Upper lobe of left lung (tissue), 4 donors: ENCODE measurements at regions not wholly inside any gene's neighbourhood (a gene's known extent, or its start where the extent isn't known, plus 50 kb on each side); places are given as distances from the start of the nearest gene placed in this dataset.
"Not testable (repeated sequence)": the region's sequence is repeated elsewhere in the genome, so short reads cannot be mapped to it uniquely, and the experiment has no call there.

Experiments
- POLR2A ChIP-seq, 4 donors: fragments of 450-650 bp; IDR thresholded peaks; one replicate each; pipeline ENCODE4 v1.5.1; 2016 to 2017; ENCODE audit warnings: antibody characterized with exemption in 4 of 4, mild to moderate bottlenecking in 2 of 4
- POLR2AphosphoS5 ChIP-seq, 2 donors: sonication (generic); formaldehyde crosslinking; IDR thresholded peaks; one replicate each; pipeline ENCODE4 v1.5.1; 2017; ENCODE audit warnings: antibody characterized with exemption in 2 of 2
- TF ChIP-seq, protein P1 (sequence below), 6 experiments: fragments of 450-650 bp in 4 of 6; fragments of 200-600 bp in 2 of 6; sonication (generic) in 2 of 6; IDR thresholded peaks; one replicate each; pipeline ENCODE4 v1.5.1; 2016 to 2019; ENCODE audit warnings: antibody characterized with exemption in 6 of 6

- TF ChIP-seq, protein P1, sequence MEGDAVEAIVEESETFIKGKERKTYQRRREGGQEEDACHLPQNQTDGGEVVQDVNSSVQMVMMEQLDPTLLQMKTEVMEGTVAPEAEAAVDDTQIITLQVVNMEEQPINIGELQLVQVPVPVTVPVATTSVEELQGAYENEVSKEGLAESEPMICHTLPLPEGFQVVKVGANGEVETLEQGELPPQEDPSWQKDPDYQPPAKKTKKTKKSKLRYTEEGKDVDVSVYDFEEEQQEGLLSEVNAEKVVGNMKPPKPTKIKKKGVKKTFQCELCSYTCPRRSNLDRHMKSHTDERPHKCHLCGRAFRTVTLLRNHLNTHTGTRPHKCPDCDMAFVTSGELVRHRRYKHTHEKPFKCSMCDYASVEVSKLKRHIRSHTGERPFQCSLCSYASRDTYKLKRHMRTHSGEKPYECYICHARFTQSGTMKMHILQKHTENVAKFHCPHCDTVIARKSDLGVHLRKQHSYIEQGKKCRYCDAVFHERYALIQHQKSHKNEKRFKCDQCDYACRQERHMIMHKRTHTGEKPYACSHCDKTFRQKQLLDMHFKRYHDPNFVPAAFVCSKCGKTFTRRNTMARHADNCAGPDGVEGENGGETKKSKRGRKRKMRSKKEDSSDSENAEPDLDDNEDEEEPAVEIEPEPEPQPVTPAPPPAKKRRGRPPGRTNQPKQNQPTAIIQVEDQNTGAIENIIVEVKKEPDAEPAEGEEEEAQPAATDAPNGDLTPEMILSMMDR (IDR thresholded peaks at IDR 0.05): not testable (repeated sequence)
- not testable (repeated sequence) for TF ChIP-seq POLR2A, POLR2AphosphoS5 (IDR thresholded peaks at IDR 0.05)
Observed at GRCh38 chr18:49682803-49683190, 120.9 kb downstream of the LIPG start.
